Astrocyte (in vitro differentiated cells and primary cell): ENCODE measurements at regions not wholly inside any gene's neighbourhood (a gene's known extent, or its start where the extent isn't known, plus 50 kb on each side); places are given as distances from the start of the nearest gene placed in this dataset.

Experiments
- DNase-seq: peaks from one replicate; pipeline ENCODE4 v3.0.0-alpha.2; 2010; ENCODE audit warnings: low read depth
- FAIRE-seq: peaks from 2 replicates; lab custom pipeline; 2011; peaks lifted over from hg19 to GRCh38; lab: Jason Lieb, UNC
- H2AFZ ChIP-seq: 2 replicates; pipeline ENCODE4 v1.6.0; 2012; ENCODE audit warnings: low read depth, low read length, inconsistent platforms
- H3K27ac ChIP-seq: 2 replicates; pipeline ENCODE4 v1.5.1; 2011; ENCODE audit warnings: low read depth, low read length, inconsistent platforms
- H3K27me3 ChIP-seq: 2 replicates; pipeline ENCODE4 v1.6.0; 2011; ENCODE audit warnings: low read length, inconsistent platforms; ENCODE audit not compliant: insufficient read depth
- H3K36me3 ChIP-seq: 2 replicates; pipeline ENCODE4 v1.5.1; 2011; ENCODE audit warnings: low read length, inconsistent platforms; ENCODE audit not compliant: insufficient read depth
- H3K4me1 ChIP-seq: 2 replicates; pipeline ENCODE4 v1.5.1; 2011; ENCODE audit warnings: low read length, inconsistent platforms; ENCODE audit not compliant: insufficient read depth
- H3K4me2 ChIP-seq: 2 replicates; pipeline ENCODE4 v1.6.0; 2012; ENCODE audit warnings: low read length, inconsistent platforms
- H3K4me3 ChIP-seq: 2 replicates; pipeline ENCODE4 v1.5.1; 2011; ENCODE audit warnings: low read depth, mild to moderate bottlenecking, low read length, inconsistent platforms; ENCODE audit not compliant: insufficient read depth
- H3K79me2 ChIP-seq: 2 replicates; pipeline ENCODE4 v1.6.0; 2012; ENCODE audit warnings: mild to moderate bottlenecking, low read length, inconsistent platforms; ENCODE audit not compliant: insufficient read depth
- H3K9ac ChIP-seq: 2 replicates; pipeline ENCODE4 v1.6.0; 2012; ENCODE audit warnings: mild to moderate bottlenecking, low read length, inconsistent platforms
- H3K9me3 ChIP-seq: 2 replicates; pipeline ENCODE4 v1.5.1; 2012; ENCODE audit warnings: low read depth, mild to moderate bottlenecking, low read length, inconsistent platforms; ENCODE audit not compliant: insufficient read depth
- H4K20me1 ChIP-seq: 2 replicates; pipeline ENCODE4 v1.6.0; 2012; ENCODE audit warnings: low read length, inconsistent platforms; ENCODE audit not compliant: insufficient read depth
- H3K27ac Mint-ChIP-seq: one replicate; pipeline ENCODE4 v1.8.0; 2021; ENCODE audit warnings: mild to moderate bottlenecking, mixed read lengths; ENCODE audit not compliant: unreplicated experiment
- H3K27me3 Mint-ChIP-seq: one replicate; pipeline ENCODE4 v1.8.0; 2021; ENCODE audit warnings: low read depth, mixed read lengths; ENCODE audit not compliant: unreplicated experiment
- H3K36me3 Mint-ChIP-seq: one replicate; pipeline ENCODE4 v1.8.0; 2021; ENCODE audit warnings: low read depth, mixed read lengths; ENCODE audit not compliant: unreplicated experiment
- H3K4me1 Mint-ChIP-seq: one replicate; pipeline ENCODE4 v1.8.0; 2021; ENCODE audit warnings: low read depth, mixed read lengths; ENCODE audit not compliant: unreplicated experiment
- H3K4me3 Mint-ChIP-seq: one replicate; pipeline ENCODE4 v1.8.0; 2021; ENCODE audit warnings: mild to moderate bottlenecking, moderate library complexity, mixed read lengths; ENCODE audit not compliant: unreplicated experiment
- H3K9me3 Mint-ChIP-seq: one replicate; pipeline ENCODE4 v1.8.0; 2021; ENCODE audit warnings: mild to moderate bottlenecking, mixed read lengths; ENCODE audit not compliant: unreplicated experiment
- EZH2 ChIP-seq: IDR thresholded peaks from 2 replicates; pipeline ENCODE4 v1.6.1; 2012; ENCODE audit warnings: mild to moderate bottlenecking, low read length, inconsistent platforms; ENCODE audit not compliant: insufficient read depth
- TF ChIP-seq, protein P1 (sequence below): IDR thresholded peaks from 2 replicates; pipeline ENCODE4 v1.5.1; 2011; ENCODE audit warnings: low read depth, mild to moderate bottlenecking, inconsistent platforms, low read length, moderate library complexity; ENCODE audit not compliant: insufficient read depth

DNA sequence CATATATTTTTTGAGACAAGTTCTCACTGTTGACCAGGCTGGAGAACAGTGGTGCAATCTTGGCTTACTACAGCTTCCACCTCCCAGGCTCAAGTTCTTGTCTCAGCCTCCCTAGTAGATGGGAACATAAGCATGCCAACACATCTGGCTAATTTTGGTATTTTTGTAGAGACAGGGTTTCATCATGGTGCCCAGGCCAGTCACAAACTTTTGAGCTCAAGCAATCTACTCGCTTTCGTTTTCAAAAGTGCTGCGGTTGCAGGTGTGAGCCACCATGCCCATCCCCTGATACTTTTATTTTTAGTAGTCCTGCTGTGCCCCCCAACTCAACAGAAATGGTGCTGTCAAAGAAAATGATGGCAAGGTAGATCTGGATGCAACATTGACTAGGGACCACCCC, 1127.3 kb downstream of the SUCLG1 start:
- no peaks in the 10 kb centered on the region for H3K79me2 ChIP-seq

DNA sequence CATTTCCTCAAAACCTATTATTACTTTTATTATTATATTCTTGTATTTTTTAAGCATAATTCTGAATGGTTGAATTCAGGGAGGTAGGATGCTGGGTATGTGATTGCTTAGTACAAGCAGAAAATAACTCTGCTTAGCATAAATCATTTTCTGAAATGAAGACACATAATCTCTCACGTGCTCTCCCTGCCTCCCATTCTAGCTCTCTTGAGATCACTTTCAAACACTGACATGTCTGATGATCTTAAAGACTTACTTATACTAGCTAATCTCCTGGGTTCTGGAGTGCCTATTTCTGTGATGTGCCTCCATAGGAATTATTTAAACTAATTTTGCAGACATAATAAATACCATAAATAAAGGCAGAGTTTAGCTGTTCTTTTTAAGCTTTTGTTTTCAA, 1136.0 kb downstream of the SUCLG1 start:
- H3K9me3 ChIP-seq: peaks cover 3% of the 10 kb centered on the region
- no peak for DNase-seq
- no peaks in the 10 kb centered on the region for H3K27me3 Mint-ChIP-seq
- no peak overlapping the region for H2AFZ ChIP-seq
- H3K36me3 Mint-ChIP-seq: no peaks in the 10 kb centered on the region
- no peaks in the 10 kb centered on the region for H3K27me3 ChIP-seq
- H3K79me2 ChIP-seq: no peaks in the 10 kb centered on the region
- no peaks in the 10 kb centered on the region for H3K4me1 ChIP-seq
- no peak overlapping the region for H3K9ac ChIP-seq
- H3K4me1 Mint-ChIP-seq: no peaks in the 10 kb centered on the region
- H3K36me3 ChIP-seq: no peaks in the 10 kb centered on the region
- no peak overlapping the region for H3K27ac ChIP-seq
- no peaks in the 10 kb centered on the region for H3K9me3 Mint-ChIP-seq
- TF ChIP-seq, protein P1, sequence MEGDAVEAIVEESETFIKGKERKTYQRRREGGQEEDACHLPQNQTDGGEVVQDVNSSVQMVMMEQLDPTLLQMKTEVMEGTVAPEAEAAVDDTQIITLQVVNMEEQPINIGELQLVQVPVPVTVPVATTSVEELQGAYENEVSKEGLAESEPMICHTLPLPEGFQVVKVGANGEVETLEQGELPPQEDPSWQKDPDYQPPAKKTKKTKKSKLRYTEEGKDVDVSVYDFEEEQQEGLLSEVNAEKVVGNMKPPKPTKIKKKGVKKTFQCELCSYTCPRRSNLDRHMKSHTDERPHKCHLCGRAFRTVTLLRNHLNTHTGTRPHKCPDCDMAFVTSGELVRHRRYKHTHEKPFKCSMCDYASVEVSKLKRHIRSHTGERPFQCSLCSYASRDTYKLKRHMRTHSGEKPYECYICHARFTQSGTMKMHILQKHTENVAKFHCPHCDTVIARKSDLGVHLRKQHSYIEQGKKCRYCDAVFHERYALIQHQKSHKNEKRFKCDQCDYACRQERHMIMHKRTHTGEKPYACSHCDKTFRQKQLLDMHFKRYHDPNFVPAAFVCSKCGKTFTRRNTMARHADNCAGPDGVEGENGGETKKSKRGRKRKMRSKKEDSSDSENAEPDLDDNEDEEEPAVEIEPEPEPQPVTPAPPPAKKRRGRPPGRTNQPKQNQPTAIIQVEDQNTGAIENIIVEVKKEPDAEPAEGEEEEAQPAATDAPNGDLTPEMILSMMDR: no peak
- no peak for TF ChIP-seq EZH2
- no peak overlapping the region for H3K4me2 ChIP-seq
- no peak overlapping the region for H3K4me3 ChIP-seq
- no peaks in the 10 kb centered on the region for H4K20me1 ChIP-seq
- H3K27ac Mint-ChIP-seq: no peak overlapping the region
- no peak for FAIRE-seq
- H3K4me3 Mint-ChIP-seq: no peak overlapping the region

More for the DNA sequence above, 1127.3 kb downstream of the SUCLG1 start:
- DNase-seq (no peak), FAIRE-seq (no peak)
- no peak overlapping the region for H2AFZ ChIP-seq
- no peaks in the 10 kb centered on the region for H3K36me3 ChIP-seq
- H3K4me1 ChIP-seq: no peaks in the 10 kb centered on the region
- no peak overlapping the region for H3K4me3 ChIP-seq
- H3K4me2 ChIP-seq: no peak overlapping the region
- no peaks in the 10 kb centered on the region for H4K20me1 ChIP-seq
- H3K27ac Mint-ChIP-seq: no peak overlapping the region
- no peaks in the 10 kb centered on the region for H3K9me3 ChIP-seq
- H3K27me3 ChIP-seq: no peaks in the 10 kb centered on the region
- H3K9me3 Mint-ChIP-seq: no peaks in the 10 kb centered on the region
- H3K4me1 Mint-ChIP-seq: peaks cover 2% of the 10 kb centered on the region
- H3K27ac ChIP-seq: no peak overlapping the region
- no peaks in the 10 kb centered on the region for H3K27me3 Mint-ChIP-seq
- no peak overlapping the region for H3K4me3 Mint-ChIP-seq
- TF ChIP-seq, protein P1: no peak
- no peak for TF ChIP-seq EZH2
- H3K36me3 Mint-ChIP-seq: no peaks in the 10 kb centered on the region
- no peak overlapping the region for H3K9ac ChIP-seq

DNA sequence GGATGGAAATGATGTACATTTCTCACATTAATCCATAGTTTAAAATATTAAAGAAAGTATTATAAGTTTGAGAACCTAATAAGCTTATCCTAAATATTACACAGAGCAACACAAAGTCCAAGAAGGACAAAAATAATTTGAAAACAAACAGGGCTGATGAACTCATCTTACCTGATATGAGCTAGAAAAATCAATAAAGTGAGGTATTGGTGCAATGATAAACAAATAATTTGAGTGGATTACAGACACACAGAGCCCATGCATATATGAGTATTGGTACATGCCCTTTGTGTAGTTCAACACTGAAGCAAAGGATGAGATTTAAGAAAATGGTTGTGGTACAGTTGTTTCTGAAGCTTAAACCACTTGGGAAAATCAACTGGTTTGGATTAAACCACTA, 1139.0 kb downstream of the SUCLG1 start:
- no peaks in the 10 kb centered on the region for H3K79me2 ChIP-seq
- no peak overlapping the region for H3K9ac ChIP-seq
- FAIRE-seq (no peak), DNase-seq (no peak)
- no peak for TF ChIP-seq EZH2
- TF ChIP-seq, protein P1: no peak
- H2AFZ ChIP-seq: no peak overlapping the region
- H3K27me3 Mint-ChIP-seq: no peaks in the 10 kb centered on the region
- peaks cover 3% of the 10 kb centered on the region for H3K9me3 ChIP-seq
- no peaks in the 10 kb centered on the region for H3K36me3 ChIP-seq
- no peak overlapping the region for H3K4me2 ChIP-seq
- H3K27me3 ChIP-seq: no peaks in the 10 kb centered on the region
- no peaks in the 10 kb centered on the region for H3K36me3 Mint-ChIP-seq
- no peaks in the 10 kb centered on the region for H3K4me1 Mint-ChIP-seq
- no peaks in the 10 kb centered on the region for H4K20me1 ChIP-seq
- H3K9me3 Mint-ChIP-seq: no peaks in the 10 kb centered on the region
- no peak overlapping the region for H3K27ac Mint-ChIP-seq
- no peak overlapping the region for H3K27ac ChIP-seq
- no peak overlapping the region for H3K4me3 ChIP-seq
- H3K4me3 Mint-ChIP-seq: no peak overlapping the region
- no peaks in the 10 kb centered on the region for H3K4me1 ChIP-seq
